Panc1 (cell line): ENCODE measurements at regions not wholly inside any gene's neighbourhood (a gene's known extent, or its start where the extent isn't known, plus 50 kb on each side); places are given as distances from the start of the nearest gene placed in this dataset.
"Not testable (repeated sequence)": the region's sequence is repeated elsewhere in the genome, so short reads cannot be mapped to it uniquely, and the experiment has no call there.

Experiments used
- ATAC-seq: fragments of 200-7000 bp; cut with Tn5 transposase; 2 replicates; pipeline ENCODE4 v1.9.1; 2020; ENCODE audit warnings: mild to moderate bottlenecking, moderate library complexity
- BruUV-seq: library from RNA; stranded (reverse); fragments of 400-500 nt; replicated peaks from 2 replicates; lab custom pipeline; 2021; lab: Mats Ljungman, UMichigan
- CTCF ChIA-PET: fragments of 300-600 bp; sonication (Branson Sonifier 250); formaldehyde crosslinking; loops from one replicate; lab custom pipeline; 2022; ENCODE audit warnings: antibody characterized with exemption; lab: Charles Lee
- POLR2A ChIA-PET: fragments of 300-600 bp; sonication (Branson Sonifier 250); formaldehyde crosslinking; loops from one replicate; lab custom pipeline; 2022; ENCODE audit warnings: antibody characterized with exemption; lab: Charles Lee
- DNase-seq: peaks from one replicate; pipeline ENCODE4 v3.0.0-alpha.2; 2010; ENCODE audit warnings: low read depth, low spot score
- H3K27ac ChIP-seq: 2 replicates; pipeline ENCODE4 v1.5.1; 2011; ENCODE audit warnings: mild to moderate bottlenecking, low read length, inconsistent platforms
- H3K27me3 ChIP-seq: fragments of 200-500 bp; sonication (Bioruptor generic); 2 replicates; pipeline ENCODE4 v1.6.0; 2014; ENCODE audit warnings: low read length, inconsistent platforms; ENCODE audit not compliant: control insufficient read depth, insufficient read depth
- H3K36me3 ChIP-seq: fragments of 200-500 bp; sonication (Bioruptor generic); 2 replicates; pipeline ENCODE4 v1.5.1; 2014; ENCODE audit warnings: inconsistent platforms, mild to moderate bottlenecking, low read length, moderate library complexity; ENCODE audit not compliant: control insufficient read depth, insufficient read depth
- H3K4me1 ChIP-seq: 2 replicates; pipeline ENCODE4 v1.5.1; 2011; ENCODE audit warnings: inconsistent platforms, mild to moderate bottlenecking, low read length, moderate library complexity; ENCODE audit not compliant: control insufficient read depth, insufficient read depth
- H3K4me3 ChIP-seq, 2 experiments: 2 replicates each; pipeline ENCODE4 v1.5.1; 2011 to 2012; ENCODE audit warnings: low read depth in 2 of 2, low read length in 2 of 2, mild to moderate bottlenecking in 2 of 2, inconsistent platforms in 1 of 2, moderate library complexity in 1 of 2
- H3K9me3 ChIP-seq: fragments of 200-500 bp; sonication (Bioruptor generic); 2 replicates; pipeline ENCODE4 v1.5.1; 2014; ENCODE audit warnings: low read depth, mild to moderate bottlenecking, inconsistent platforms, low read length, moderate library complexity; ENCODE audit not compliant: control insufficient read depth, insufficient read depth
- in situ Hi-C: cut with HindIII; loops from 2 replicates; pipeline ENCODE4 v1.10.0; 2016; ENCODE audit warnings: low sequenced_read_pairs, low pct_unique_long_range_greater_than_20kb
- intact Hi-C: fragments of 100-400 bp; cut with micrococcal nuclease; formaldehyde crosslinking; loops from one replicate; pipeline ENCODE4 v1.10.0; 2022; ENCODE audit not compliant: unreplicated experiment

DNA sequence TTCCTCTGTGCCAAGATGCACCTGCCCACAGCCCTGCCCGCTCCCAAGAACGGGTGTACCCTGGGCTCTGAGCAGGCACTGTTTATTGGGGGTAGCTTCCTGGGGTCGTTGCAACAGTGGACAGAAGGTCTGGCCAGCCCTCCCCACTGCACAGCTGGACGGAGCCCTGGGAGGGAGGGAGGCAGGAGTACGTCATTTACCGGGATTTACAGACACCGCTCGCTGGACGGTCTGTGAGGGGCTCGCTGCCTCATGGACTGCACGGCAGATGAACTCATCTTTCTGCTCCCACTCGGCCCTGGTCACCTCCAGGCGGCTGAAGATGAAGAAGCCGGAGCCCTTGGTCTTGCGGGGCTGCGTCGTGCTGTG, 195.2 kb downstream of the TMEM121 start:
- H3K27me3 ChIP-seq, H3K36me3 ChIP-seq, intact Hi-C loops, H3K4me1 ChIP-seq, CTCF ChIA-PET, DNase-seq, ATAC-seq, H3K27ac ChIP-seq, H3K9me3 ChIP-seq, BruUV-seq, H3K4me3 ChIP-seq, POLR2A ChIA-PET, in situ Hi-C loops: not testable (repeated sequence)

- in situ Hi-C loops, H3K9me3 ChIP-seq, H3K4me1 ChIP-seq, H3K27ac ChIP-seq, H3K4me3 ChIP-seq, BruUV-seq, POLR2A ChIA-PET, H3K36me3 ChIP-seq, ATAC-seq, DNase-seq, CTCF ChIA-PET, H3K27me3 ChIP-seq, intact Hi-C loops: not testable (repeated sequence)
These were observed 195.8 kb downstream of the TMEM121 start for GRCh38 chr14:105721996-105722709.

- H3K27me3 ChIP-seq, H3K4me1 ChIP-seq, ATAC-seq, POLR2A ChIA-PET, H3K9me3 ChIP-seq, H3K27ac ChIP-seq, H3K36me3 ChIP-seq, intact Hi-C loops, DNase-seq, CTCF ChIA-PET, in situ Hi-C loops, H3K4me3 ChIP-seq, BruUV-seq: not testable (repeated sequence)
These were observed 196.9 kb downstream of the TMEM121 start for GRCh38 chr14:105723271-105723670.

- in situ Hi-C loops, DNase-seq, H3K27me3 ChIP-seq, H3K27ac ChIP-seq, BruUV-seq, ATAC-seq, H3K4me1 ChIP-seq, H3K9me3 ChIP-seq, H3K36me3 ChIP-seq, POLR2A ChIA-PET, CTCF ChIA-PET, intact Hi-C loops, H3K4me3 ChIP-seq: not testable (repeated sequence)
These were observed 197.4 kb downstream of the TMEM121 start for GRCh38 chr14:105723776-105724175.

- ATAC-seq, in situ Hi-C loops: not testable (repeated sequence)
These were observed 203.5 kb downstream of the TMEM121 start for GRCh38 chr14:105729825-105730368.

GRCh38 chr14:105730731-105731130, 204.3 kb downstream of the TMEM121 start:
- H3K27me3 ChIP-seq, H3K4me3 ChIP-seq, ATAC-seq, H3K36me3 ChIP-seq, intact Hi-C loops, BruUV-seq, H3K4me1 ChIP-seq, DNase-seq, POLR2A ChIA-PET, CTCF ChIA-PET, H3K9me3 ChIP-seq, H3K27ac ChIP-seq, in situ Hi-C loops: not testable (repeated sequence)

More at GRCh38 chr14:105729825-105730368, 203.5 kb downstream of the TMEM121 start:
- H3K27ac ChIP-seq, H3K36me3 ChIP-seq, POLR2A ChIA-PET, H3K4me1 ChIP-seq, H3K27me3 ChIP-seq, intact Hi-C loops, DNase-seq, H3K9me3 ChIP-seq, CTCF ChIA-PET, H3K4me3 ChIP-seq, BruUV-seq: not testable (repeated sequence)

GRCh38 chr14:105731221-105731985, 205.0 kb downstream of the TMEM121 start:
- in situ Hi-C loops, POLR2A ChIA-PET, intact Hi-C loops, H3K4me3 ChIP-seq, DNase-seq, CTCF ChIA-PET, ATAC-seq, H3K36me3 ChIP-seq, BruUV-seq, H3K27ac ChIP-seq, H3K4me1 ChIP-seq, H3K9me3 ChIP-seq, H3K27me3 ChIP-seq: not testable (repeated sequence)
